Uterus (tissue), 2 donors: ENCODE measurements at regions not wholly inside any gene's neighbourhood (a gene's known extent, or its start where the extent isn't known, plus 50 kb on each side); places are given as distances from the start of the nearest gene placed in this dataset.

Experiments
- POLR2A ChIP-seq, 2 donors: fragments of 450-650 bp; IDR thresholded peaks; one replicate each; pipeline ENCODE4 v1.6.1; 2016; ENCODE audit warnings: antibody characterized with exemption in 2 of 2, mild to moderate bottlenecking in 1 of 2, moderate library complexity in 1 of 2
- TF ChIP-seq, protein P1 (sequence below), 4 experiments: fragments of 200-600 bp in 2 of 4; fragments of 450-650 bp in 2 of 4; sonication (generic) in 2 of 4; IDR thresholded peaks; one replicate each; pipeline ENCODE4 v1.5.1; 2016 to 2019; ENCODE audit warnings: antibody characterized with exemption in 4 of 4, mild to moderate bottlenecking in 2 of 4, moderate library complexity in 1 of 4

DNA sequence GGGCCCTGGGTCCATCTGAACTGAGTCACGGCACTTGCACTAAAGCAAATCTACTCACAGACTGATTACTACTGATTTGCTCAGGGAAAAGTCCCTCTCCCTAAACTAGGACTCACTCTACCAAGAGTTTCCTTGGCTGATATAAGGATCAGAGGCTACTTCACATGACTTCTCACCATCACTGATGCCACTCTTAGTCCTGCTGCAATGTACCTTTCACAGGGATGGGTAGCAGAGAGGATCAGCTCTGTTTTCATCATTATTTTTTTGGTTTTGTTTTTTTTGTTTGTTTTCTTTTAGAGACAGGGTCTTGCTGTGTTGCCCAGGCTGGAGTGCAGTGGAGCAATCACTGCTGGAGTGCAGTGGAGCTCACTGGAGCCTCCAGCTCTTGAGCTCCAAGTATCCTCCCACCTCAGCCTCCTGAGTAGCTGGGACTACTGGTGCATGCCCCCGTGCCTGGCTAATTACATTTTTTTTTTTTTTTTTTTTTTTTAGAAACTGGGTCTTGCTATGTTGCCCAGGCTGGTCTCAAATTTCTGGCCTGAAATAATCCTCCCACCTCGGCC, 200.6 kb downstream of the JCAD start:
- TF ChIP-seq, protein P1, sequence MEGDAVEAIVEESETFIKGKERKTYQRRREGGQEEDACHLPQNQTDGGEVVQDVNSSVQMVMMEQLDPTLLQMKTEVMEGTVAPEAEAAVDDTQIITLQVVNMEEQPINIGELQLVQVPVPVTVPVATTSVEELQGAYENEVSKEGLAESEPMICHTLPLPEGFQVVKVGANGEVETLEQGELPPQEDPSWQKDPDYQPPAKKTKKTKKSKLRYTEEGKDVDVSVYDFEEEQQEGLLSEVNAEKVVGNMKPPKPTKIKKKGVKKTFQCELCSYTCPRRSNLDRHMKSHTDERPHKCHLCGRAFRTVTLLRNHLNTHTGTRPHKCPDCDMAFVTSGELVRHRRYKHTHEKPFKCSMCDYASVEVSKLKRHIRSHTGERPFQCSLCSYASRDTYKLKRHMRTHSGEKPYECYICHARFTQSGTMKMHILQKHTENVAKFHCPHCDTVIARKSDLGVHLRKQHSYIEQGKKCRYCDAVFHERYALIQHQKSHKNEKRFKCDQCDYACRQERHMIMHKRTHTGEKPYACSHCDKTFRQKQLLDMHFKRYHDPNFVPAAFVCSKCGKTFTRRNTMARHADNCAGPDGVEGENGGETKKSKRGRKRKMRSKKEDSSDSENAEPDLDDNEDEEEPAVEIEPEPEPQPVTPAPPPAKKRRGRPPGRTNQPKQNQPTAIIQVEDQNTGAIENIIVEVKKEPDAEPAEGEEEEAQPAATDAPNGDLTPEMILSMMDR (IDR thresholded peaks at IDR 0.05) = no peak
- no peak for TF ChIP-seq POLR2A (IDR thresholded peaks at IDR 0.05)
